Peyer's patch (tissue), 4 donors: ENCODE measurements at regions not wholly inside any gene's neighbourhood (a gene's known extent, or its start where the extent isn't known, plus 50 kb on each side); places are given as distances from the start of the nearest gene placed in this dataset.

Source experiments
- DNase-seq, 3 donors: peaks; one replicate each; pipeline ENCODE4 v3.0.0-alpha.2; 2017 to 2019
- H3K27ac ChIP-seq, 4 donors: fragments of 200-600 bp; sonication (generic); one replicate each; pipeline ENCODE4 v1.5.1; 2016 to 2019
- H3K27me3 ChIP-seq, 2 donors: fragments of 200-600 bp; sonication (generic); one replicate each; pipeline ENCODE4 v1.5.1; 2019
- H3K36me3 ChIP-seq, 3 donors: fragments of 200-600 bp; sonication (generic); one replicate each; pipeline ENCODE4 v1.5.1; 2016 to 2019
- H3K4me1 ChIP-seq, 4 donors: fragments of 200-600 bp; sonication (generic); one replicate each; pipeline ENCODE4 v1.5.1; 2016 to 2019
- H3K4me3 ChIP-seq, 4 donors: fragments of 200-600 bp; sonication (generic); 1 replicate in 3 of 4; 2 replicates in 1 of 4; pipeline ENCODE4 v1.5.1; 2016 to 2019; ENCODE audit warnings: mild to moderate bottlenecking in 1 of 4
- H3K9me3 ChIP-seq, 4 donors: fragments of 200-600 bp; sonication (generic); one replicate each; pipeline ENCODE4 v1.5.1; 2016 to 2019; ENCODE audit warnings: mild to moderate bottlenecking in 1 of 4
- POLR2A ChIP-seq, 2 donors: fragments of 450-650 bp; IDR thresholded peaks; one replicate each; pipeline ENCODE4 v1.5.1; 2017; ENCODE audit warnings: antibody characterized with exemption in 2 of 2, mild to moderate bottlenecking in 2 of 2, moderate library complexity in 2 of 2
- TF ChIP-seq, protein P1 (sequence below), 6 experiments: fragments of 450-650 bp in 4 of 6; fragments of 200-600 bp in 2 of 6; sonication (generic) in 1 of 6; IDR thresholded peaks; one replicate each; pipeline ENCODE4 v1.5.1; 2017 to 2019; ENCODE audit warnings: antibody characterized with exemption in 6 of 6, mild to moderate bottlenecking in 3 of 6, moderate library complexity in 1 of 6

DNA sequence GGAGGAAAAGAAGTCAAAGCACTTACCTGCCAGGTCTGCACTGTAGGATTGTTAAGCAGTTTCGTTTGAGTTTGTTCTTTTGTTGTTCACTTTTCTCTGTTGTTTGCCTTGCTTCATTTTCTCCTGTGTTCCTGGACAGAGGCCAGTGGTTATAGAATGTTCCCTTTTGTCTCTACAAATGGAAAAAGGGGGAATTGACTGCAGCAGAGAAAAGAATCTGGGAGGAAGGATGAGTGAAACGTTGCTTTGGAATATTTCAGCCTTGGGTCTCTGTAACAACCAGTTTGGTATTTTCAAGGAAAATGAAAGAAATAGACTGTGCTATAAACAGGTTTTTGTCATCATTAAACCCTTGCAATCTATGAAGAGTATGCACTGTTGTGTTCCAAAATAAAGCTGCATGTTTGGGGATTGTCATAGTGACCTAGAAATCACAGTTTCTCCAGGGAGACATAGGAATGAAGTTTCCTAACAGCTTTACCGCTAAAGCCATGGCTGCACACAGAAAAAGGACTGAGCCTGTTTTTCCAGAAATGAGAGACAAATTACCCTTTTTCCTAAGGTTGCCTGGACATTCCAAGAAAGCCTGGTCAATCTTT lies 60.8 kb upstream of the HABP2 start:
- no peaks in the 10 kb centered on the region for H3K9me3 ChIP-seq
- no peak for DNase-seq
- H3K4me3 ChIP-seq: no peak overlapping the region
- peak overlapping the region in 1 of 4 donors; percentile 63 for H3K27ac ChIP-seq
- no peaks in the 10 kb centered on the region for H3K4me1 ChIP-seq
- TF ChIP-seq POLR2A (IDR thresholded peaks at IDR 0.05): no peak
- TF ChIP-seq, protein P1, sequence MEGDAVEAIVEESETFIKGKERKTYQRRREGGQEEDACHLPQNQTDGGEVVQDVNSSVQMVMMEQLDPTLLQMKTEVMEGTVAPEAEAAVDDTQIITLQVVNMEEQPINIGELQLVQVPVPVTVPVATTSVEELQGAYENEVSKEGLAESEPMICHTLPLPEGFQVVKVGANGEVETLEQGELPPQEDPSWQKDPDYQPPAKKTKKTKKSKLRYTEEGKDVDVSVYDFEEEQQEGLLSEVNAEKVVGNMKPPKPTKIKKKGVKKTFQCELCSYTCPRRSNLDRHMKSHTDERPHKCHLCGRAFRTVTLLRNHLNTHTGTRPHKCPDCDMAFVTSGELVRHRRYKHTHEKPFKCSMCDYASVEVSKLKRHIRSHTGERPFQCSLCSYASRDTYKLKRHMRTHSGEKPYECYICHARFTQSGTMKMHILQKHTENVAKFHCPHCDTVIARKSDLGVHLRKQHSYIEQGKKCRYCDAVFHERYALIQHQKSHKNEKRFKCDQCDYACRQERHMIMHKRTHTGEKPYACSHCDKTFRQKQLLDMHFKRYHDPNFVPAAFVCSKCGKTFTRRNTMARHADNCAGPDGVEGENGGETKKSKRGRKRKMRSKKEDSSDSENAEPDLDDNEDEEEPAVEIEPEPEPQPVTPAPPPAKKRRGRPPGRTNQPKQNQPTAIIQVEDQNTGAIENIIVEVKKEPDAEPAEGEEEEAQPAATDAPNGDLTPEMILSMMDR (IDR thresholded peaks at IDR 0.05): no peak
- H3K36me3 ChIP-seq: no peaks in the 10 kb centered on the region
- no peaks in the 10 kb centered on the region for H3K27me3 ChIP-seq

DNA sequence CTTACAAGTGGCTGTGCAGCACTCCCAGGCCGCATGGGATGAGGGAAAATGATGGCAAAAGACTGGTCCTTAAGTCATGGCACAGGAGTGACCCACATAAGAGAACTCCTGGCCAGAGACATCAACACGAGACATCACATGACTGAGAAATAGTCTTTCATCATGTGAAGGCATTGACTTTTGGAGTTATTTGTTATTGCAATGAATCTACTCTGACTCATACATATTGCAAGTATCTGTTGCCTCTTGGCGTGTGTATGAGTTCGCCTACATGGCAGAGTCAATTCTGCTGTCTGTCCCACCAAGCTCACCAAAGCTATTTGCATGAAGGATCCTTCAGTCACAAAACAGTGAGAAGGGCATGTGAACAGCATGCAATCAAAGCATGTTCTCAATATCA lies 59.7 kb upstream of the HABP2 start:
- no peaks in the 10 kb centered on the region for H3K9me3 ChIP-seq
- H3K27ac ChIP-seq: peak overlapping the region in 1 of 4 donors; percentile 32
- TF ChIP-seq, protein P1 (IDR thresholded peaks at IDR 0.05): no peak
- TF ChIP-seq POLR2A (IDR thresholded peaks at IDR 0.05): no peak
- DNase-seq: no peak
- H3K36me3 ChIP-seq: no peaks in the 10 kb centered on the region
- H3K4me3 ChIP-seq: no peak overlapping the region
- H3K27me3 ChIP-seq: no peaks in the 10 kb centered on the region
- H3K4me1 ChIP-seq: no peaks in the 10 kb centered on the region

DNA sequence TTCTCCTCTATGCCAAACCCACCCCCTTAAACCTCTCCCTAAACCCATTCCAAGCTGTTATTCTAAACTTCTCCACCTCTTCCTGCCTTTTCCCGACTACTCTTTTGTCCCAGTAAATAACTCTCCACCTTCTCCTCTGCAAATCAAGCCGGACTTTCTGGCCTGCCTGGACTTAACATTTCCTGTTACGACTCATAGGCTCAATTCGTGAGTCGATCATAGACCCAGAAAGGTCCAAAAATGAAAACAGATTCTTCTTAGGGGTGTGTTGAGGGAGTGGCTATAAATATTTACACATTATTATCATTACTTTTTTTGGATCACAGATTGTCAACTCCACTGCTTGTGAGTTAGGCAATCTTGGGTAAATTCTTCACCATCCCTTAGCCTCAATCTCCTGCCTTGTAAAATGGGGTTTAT lies 59.0 kb upstream of the HABP2 start:
- TF ChIP-seq POLR2A (IDR thresholded peaks at IDR 0.05): no peak
- TF ChIP-seq, protein P1 (IDR thresholded peaks at IDR 0.05): no peak
- Histone ChIP-seq H3K4me1 (peaks cover 0 to 2% (median 0%) of the 10 kb centered on the region in 4 donors), H3K27ac (peak overlapping the region in 1 of 4 donors; percentile 32), H3K9me3 (no peaks in the 10 kb centered on the region), H3K4me3 (no peak overlapping the region), H3K27me3 (no peaks in the 10 kb centered on the region), H3K36me3 (no peaks in the 10 kb centered on the region)
- DNase-seq: no peak

DNA sequence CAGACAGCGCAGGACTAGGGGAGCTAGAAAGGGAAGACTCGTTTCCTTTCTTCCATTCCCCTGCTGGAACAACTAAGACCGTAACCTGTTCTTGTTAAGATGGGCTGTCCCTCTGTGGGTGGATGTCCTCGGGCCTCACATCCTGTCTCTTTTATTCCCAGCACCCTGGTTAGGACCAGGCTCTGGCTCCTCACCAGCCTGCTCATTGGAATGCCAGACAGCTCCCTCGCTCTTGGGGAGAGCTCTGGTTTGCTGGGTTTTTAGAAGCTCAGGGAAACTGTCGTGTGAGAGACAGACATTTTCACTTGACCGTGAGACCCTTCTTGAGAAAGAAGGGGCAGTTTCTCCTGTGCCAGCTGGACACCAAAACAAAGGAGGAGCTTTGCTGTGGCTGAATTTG lies 58.1 kb upstream of the HABP2 start:
- no peaks in the 10 kb centered on the region for H3K9me3 ChIP-seq
- H3K27me3 ChIP-seq: no peaks in the 10 kb centered on the region
- no peak for TF ChIP-seq POLR2A (IDR thresholded peaks at IDR 0.05)
- TF ChIP-seq, protein P1 (IDR thresholded peaks at IDR 0.05): no peak
- H3K36me3 ChIP-seq: no peaks in the 10 kb centered on the region
- H3K4me1 ChIP-seq: peaks cover 0 to 4% (median 0%) of the 10 kb centered on the region in 4 donors
- no peak for DNase-seq
- no peak overlapping the region for H3K4me3 ChIP-seq
- no peak overlapping the region for H3K27ac ChIP-seq

DNA sequence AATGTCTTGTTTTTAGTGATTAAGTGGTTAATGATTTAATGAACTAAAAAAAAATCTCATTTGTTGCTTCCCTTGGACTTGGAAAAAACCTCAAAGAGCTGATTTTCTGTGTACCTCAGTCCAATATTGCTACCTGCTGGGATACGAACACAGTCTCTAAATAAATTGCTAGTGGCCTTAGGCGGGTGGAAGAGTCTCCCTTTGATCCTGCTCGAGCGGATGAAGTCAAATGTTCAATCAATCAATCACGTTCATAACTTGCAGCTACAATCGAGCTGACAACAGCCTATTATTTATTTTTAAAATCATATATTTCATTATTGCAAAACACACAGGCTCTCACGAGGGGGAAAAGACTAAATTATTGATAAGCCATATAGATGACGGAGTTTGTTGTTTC lies 57.3 kb upstream of the HABP2 start:
- peaks cover 0 to 4% (median 0%) of the 10 kb centered on the region in 4 donors for H3K4me1 ChIP-seq
- TF ChIP-seq, protein P1 (IDR thresholded peaks at IDR 0.05): no peak
- TF ChIP-seq POLR2A (IDR thresholded peaks at IDR 0.05): no peak
- H3K9me3 ChIP-seq: no peaks in the 10 kb centered on the region
- DNase-seq: no peak
- H3K27me3 ChIP-seq: no peaks in the 10 kb centered on the region
- H3K27ac ChIP-seq: no peak overlapping the region
- H3K4me3 ChIP-seq: no peak overlapping the region
- H3K36me3 ChIP-seq: no peaks in the 10 kb centered on the region
